ENCODE measurements at regions not wholly inside any gene's neighbourhood (a gene's known extent, or its start where the extent isn't known, plus 50 kb on each side); places are given as distances from the start of the nearest gene placed in this dataset.

- no peak for TF ChIP-seq CTCF (IDR thresholded peaks at IDR 0.05)
- TF ChIP-seq POLR2A (IDR thresholded peaks at IDR 0.05): no peak
Observed at GRCh38 chr6:4593951-4594350, 182.3 kb upstream of the CDYL start.

Data from adrenal gland (tissue), 5 donors.